ENCODE measurements at regions not wholly inside any gene's neighbourhood (a gene's known extent, or its start where the extent isn't known, plus 50 kb on each side); places are given as distances from the start of the nearest gene placed in this dataset.
"Not testable (repeated sequence)": the region's sequence is repeated elsewhere in the genome, so short reads cannot be mapped to it uniquely, and the experiment has no call there.

DNA sequence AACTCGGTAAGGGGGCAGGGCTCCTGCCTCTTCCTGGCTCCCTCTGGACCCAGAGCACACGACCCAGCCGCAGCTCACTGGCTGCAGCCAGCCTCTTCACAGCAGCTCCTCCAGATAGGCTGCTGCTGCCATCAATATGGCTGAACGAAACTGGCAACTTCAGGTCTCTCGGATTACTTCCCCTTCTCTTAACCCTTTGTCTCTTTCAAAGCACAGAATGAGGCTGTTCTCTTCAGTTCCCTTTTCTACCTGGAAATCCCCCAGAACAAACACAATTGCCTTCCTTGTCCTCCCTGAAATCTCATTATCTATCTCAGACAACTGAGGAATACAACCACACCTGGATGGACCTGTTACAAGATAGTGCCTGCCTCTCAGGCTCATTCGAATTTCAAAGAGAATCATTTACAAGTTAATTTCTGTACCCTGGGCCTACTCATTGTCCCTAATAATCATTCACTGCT, 193.4 kb upstream of the MBL2 start:
- intact Hi-C loops (cut with micrococcal nuclease) = no loop called here

DNA sequence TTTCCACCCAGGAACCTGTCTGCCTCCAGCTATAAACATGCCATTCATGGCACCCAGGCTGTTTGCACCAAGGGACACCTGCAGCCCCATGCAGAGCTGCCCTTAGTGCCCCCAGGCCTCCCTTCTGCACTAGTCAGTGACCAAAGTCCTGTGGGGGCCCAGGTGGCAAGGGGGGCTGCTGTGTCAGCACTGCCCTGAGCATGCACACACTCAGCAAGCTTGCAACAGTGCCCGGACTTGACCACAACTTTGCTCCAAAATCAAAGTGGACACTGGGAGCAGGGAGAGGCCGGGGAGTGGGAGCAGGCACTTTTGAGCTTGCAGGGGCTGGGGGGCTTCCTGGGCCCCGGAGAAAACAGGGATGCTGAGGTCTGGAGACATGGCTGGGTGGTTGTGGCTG, 192.9 kb upstream of the MBL2 start:
- intact Hi-C loops (cut with micrococcal nuclease) = no loop called here

DNA sequence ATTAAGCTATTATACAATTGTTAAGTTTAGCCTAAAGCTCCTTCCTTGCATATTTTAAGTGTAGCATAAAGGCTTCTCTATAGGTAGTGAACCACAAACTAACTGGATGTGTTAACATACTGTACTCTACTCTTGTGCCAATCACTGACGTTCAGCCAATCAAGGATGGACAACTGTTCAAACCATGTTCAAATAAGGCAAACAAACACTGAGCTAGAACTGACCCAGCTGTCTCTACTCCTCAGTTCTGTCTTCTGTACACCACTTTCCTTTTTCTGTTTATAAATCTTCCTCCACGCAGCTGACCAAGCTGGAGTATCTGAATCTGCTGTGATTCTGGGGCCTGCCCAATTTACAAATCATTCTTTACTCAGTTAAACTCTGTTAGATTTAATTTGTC, 188.7 kb upstream of the MBL2 start:
- intact Hi-C loops (cut with micrococcal nuclease) = no loop called here

DNA sequence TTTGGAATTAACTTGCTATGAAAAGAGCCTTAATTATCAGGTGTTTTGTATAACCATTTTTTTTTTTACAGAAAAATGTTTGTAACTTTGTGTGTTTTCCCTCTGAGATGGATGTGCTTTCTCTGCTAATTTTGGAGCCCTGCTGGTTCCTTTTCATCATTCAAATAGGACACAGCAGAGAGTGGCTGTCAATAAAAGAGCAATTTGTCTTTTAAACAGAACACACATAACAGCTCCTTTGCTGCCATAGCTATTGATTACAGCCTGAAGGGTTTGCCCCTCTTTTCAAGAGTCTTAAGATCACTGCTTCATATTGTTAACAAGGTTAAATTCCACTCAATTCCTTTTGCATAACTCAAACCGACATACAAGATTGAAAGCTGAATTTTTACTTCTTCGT, 187.2 kb upstream of the MBL2 start:
- intact Hi-C loops (cut with micrococcal nuclease) = no loop called here

DNA sequence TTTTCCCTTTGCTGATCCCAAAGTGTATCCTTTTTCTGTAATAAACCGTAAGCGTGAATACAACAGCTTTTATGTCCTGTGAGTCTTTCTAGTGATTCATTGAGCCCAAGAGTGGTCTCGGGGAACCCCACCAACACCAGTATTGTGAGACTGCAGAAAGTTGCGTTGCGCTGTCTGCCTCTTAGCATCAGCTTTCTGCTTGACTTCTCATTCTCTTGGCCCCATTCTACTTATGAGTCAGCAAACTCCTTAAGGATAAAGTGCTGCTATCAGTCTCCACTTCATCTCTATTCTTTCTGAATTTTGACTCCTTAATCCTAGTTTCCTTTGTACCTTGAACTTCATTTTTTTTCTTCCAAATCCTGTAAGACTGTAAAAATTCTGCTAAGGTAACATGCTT, 184.3 kb upstream of the MBL2 start:
- intact Hi-C loops (cut with micrococcal nuclease) = no loop called here

DNA sequence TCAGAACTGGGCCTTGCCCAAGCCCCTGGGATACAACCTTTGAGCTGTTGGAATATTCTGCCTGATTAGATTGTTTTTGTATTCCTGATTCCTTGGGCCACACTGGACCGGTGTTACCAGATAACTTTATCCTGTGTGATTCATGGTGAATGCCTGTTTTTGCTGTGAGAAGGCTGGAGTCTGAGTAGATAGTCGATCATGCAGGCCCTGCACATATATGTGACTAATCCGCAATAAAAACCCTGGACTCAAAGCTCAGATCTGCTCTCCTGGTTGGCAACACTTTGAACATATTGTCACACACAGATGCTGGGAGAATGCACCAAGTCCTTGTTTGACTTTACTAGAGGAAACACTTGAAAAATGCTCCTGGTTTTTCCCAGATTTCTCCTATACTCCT, 183.9 kb upstream of the MBL2 start:
- intact Hi-C loops (cut with micrococcal nuclease) = no loop called here

DNA sequence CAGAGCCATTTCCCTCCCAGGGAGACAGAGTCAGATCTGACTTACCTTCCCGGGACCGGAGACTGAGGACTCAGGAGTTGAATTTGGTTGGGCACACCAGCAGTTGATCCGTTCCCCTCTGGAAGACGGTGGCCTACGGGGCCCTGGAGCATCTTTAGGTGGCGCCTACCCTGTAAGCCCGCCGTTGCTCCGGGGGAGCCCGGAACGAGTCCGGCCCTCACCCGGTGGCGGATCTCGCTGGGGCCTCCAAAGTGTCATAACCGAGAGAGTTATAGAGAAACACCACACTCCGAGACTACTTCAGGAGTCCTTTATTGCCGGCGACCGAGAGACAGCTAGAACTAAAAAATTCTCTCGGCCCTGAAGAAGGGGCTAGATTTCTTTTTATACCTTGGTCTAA, 182.8 kb upstream of the MBL2 start:
- intact Hi-C loops (cut with micrococcal nuclease) = no loop called here

DNA sequence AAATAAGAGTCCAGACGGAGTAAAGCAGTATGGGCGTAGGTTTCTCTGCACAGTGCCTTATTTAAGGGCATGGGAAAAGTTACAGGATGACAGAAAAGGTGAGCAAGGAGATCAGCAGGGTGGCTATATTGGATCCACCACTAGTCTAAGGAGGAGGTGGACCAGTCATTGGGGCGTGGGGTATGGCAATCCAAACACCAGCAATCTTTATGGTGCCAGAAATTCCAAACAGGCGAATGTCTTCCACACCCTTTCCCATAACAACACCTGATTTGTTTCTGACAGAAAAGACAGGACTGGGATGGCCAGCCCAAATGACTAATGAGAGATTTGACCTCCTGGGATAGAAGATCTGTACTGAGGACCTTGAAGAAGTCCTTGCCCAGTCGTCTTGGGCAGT, 181.8 kb upstream of the MBL2 start:
- intact Hi-C loops (cut with micrococcal nuclease) = no loop called here

DNA sequence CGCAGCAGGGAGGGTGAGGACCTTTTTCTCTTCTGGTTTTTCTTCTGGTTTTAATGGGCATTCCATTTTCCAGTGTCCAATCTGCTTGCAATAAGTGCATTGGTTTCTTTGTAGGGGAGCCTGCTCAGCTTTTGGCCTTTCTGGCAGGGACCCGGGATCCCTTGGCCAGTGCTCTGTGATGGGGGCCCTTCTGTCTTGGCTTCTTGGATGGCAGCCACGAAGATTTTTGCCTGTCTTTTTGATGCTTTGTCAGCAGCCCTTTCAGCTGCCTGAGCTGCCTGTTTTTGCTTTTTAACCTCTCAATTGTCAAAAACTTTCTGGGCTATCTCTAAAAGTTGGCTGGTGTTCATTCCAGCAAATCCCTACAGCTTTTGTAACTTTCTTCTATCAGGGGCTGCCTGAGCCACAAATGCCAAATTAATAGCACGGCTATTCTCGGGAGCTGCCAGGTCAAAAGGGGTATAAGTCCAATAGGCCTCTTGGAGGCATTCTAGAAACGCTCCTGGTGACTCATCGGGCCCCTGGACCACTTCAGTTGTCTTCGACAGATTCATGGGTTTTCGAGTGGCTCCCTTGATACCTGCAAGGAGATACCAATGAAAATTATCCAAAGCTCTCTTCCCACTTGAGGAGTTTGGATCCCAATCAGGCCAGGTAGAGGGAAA, 179.9 kb upstream of the MBL2 start:
- intact Hi-C loops (cut with micrococcal nuclease) = no loop called here

DNA sequence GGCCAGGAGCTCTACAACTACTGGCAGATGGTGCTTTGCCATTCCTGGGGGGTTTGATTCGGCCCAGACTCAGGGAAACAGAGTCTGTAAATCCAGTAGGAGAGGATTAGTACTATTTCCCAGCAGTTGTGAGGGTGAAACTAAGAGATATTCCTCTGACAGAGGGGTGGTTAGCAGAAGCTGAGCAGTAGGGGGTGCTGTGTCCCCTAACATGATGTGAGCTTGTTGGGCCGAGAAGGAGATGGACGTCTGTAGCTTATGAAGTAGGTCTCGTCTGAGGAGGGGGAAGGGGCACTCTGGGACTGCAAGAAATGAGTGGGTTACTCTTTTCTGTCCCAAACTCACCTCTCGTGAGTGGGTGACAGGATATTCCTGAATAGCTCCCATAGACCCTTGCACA, 179.2 kb upstream of the MBL2 start:
- intact Hi-C loops (cut with micrococcal nuclease) = no loop called here

DNA sequence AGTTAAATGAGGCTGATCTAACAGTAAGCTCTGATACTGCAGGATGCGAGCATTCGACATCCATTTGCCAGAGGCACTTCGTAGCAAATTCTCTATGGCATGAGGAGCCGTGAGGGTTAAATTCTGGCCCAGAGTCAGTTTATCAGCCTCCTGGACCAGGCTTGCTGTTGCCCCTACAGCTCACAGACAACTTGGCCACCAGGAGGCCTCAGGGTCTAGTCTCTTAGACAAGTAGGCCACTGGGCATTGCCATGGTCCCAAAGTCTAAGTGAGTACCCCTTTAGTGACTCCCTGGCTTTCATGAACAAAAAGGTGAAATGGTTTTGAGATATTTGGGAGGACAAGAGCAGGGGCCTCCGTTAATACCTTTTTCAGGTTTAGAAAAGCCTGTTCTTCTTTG, 178.0 kb upstream of the MBL2 start:
- intact Hi-C loops (cut with micrococcal nuclease) = no loop called here

DNA sequence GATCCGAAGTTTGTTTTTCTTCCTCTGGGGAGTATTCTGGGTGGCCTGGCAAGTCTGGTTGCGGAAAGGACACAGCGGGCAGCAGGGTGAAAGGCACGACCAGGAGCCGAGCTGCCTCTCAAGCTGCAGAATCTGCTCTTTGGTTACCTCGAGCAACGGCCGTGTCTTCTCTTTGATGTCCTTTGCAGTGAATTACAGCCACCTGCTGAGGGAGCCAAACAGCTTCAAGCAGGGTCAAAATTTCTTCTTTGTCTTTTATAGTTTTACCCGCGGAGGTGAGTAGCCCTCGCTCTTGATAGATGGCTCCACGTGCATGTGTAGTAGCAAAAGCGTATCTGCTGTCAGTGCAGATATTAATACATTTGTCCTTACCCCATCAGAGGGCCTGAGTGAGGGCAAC, 177.3 kb upstream of the MBL2 start:
- intact Hi-C loops (cut with micrococcal nuclease) = no loop called here

DNA sequence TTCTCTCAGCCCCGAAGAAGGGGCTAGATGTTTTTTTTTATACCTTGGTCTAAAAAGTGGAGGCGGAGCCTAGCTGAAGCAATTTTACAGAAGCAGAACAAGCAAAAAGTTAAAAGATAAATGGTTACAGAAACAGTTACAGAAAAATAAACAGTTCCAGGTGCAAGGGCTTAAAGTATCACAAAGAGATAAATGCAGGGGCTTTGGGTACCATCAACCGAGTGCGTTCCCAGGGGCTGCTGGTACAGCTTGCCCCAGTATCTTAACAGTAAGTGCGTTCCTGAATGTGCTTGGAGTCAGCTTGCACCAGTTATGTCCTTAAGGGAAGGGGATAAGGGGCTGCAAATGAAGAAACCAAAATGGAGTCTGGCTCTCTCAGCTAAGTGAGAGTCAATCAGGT, 173.9 kb upstream of the MBL2 start:
- intact Hi-C loops (cut with micrococcal nuclease) = no loop called here

DNA sequence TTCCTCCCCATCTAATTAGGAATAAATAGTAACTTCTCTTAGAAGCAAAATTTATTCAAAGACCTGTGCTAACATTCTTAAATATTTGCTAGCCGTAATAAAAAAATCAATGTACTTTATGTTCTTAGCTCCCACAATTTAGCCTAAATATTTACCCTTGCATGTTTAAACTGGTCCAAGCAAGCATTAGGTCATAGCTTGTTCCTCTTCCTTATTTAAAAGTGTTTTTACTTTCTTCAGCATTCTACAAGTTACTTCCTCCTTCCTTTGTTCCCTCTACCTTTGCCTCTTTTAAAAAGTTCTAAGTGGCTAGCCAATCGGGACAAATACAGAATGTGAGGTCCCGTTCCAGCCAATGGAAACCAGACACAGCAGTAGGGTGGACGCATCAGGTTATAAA, 172.9 kb upstream of the MBL2 start:
- intact Hi-C loops (cut with micrococcal nuclease) = not testable (repeated sequence)

DNA sequence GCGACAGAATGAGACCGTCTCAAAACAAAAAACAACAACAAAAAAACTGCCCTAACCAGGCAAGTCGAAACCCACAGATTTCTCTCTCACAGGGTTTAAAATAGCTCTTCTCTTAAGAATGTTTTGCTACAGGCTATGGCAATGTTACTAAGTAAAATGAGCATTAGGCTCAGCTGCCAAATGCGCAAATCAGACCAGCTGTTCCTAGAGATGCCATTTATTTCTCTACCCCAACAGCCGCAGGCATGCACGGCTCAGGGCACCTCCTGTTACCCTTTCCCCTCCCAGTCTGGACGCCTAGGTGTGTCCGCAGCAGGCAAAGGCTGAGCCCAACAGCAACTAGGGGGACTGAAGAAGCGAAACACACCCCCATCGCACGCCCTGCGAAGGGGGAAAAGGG, 168.3 kb upstream of the MBL2 start:
- intact Hi-C loops (cut with micrococcal nuclease) = no loop called here

DNA sequence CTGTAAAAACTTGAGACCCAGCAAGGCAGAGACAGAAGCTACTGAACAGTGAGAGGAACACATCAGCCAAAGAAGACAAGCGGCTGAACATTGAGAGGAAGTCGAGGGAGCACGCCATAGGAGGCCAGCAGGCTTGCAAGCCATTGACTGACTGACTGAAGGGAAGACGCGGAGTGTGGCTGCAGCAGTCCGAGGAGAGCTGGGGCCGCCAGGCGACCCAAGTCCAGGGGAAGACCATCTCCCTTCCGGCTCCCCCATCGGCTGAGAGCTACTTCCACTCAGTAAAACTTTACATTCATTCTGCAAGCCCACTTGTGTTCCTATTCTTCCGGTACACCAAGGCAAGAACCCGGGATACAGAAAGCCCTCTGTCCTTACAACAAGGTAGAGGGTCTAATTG, 167.3 kb upstream of the MBL2 start:
- intact Hi-C loops (cut with micrococcal nuclease) = no loop called here

DNA sequence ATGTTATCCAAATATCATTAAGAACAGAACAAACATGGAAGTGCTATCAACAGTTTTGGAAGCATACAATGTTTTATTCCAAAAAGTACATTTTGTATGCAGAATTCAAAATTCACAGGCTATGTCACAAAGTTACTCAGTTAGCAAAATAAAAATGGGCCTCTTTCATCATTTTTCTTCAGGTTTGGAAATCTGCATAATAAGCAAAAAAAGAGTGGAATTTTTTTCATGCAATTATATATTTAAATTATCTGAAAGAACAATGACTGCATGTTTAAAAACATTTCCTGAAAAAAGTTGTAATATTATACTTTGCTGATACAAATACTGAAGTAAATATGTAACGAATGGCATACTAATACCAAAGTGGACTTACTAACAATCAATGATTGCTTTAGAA, 161.2 kb upstream of the MBL2 start:
- intact Hi-C loops (cut with micrococcal nuclease) = no loop called here

DNA sequence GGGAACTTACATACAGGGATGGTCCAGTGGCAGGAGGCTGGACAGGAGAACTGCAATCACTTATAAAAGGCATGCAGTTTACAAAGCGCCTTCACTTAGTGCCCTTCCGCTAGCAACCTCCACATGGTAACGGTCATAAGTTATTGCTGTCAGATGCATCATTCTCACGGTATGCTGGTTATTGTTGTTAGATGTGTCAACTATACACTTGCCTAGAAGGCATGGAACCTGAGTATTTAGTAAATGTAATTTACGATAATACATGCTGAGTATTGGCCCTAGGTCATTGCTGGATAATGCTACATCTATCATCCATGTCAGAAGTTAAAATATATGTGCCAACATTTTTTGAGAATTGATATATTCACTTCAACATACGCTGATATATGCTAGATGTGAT, 155.1 kb upstream of the MBL2 start:
- intact Hi-C loops (cut with micrococcal nuclease) = no loop called here

DNA sequence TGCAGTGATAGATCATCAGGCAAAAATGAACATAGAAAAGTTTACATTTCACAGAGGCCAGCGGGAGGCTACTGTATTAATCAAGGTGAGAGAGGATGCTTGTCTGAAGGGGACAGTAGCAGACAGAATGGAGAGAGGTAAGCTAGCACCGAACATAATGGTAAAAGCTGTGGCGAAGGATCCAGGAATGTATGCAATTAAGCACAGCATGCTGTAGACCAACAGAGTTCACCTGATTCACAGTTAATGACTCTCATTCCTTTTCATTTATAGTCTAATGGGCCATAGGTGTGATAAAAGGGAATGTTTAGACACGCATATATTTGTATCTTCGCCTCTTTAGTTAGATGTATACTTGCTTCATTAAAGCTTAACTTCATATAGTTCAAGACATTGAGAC, 150.9 kb upstream of the MBL2 start:
- intact Hi-C loops (cut with micrococcal nuclease) = no loop called here

DNA sequence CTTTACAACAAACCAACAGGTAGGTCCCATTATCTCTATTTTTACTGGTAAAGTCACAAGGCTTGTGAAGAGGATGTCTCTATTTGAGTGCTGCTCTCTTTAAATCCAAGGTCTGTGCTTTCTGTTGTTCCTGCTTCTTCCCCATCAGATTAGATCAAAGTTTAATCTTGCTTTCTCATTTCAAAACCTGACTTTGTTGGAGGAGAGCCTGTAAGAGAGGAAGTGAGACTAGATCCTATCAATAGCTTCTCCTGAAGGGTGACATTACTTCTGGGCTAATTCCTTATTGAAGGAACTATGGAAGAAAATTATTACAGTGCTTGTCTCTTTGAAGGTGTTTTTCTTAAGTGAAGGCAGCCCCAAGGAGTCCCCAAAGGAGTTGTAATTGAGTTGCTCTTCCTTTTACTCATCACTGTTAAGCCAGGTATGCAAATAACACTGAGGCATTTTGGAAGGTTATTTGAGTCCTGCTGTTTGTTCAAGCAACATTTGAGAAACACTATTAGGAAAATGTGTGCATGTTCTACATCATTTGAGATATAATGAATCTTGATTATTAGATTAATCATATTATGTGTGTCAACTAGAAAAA, 146.2 kb upstream of the MBL2 start:
- intact Hi-C loops (cut with micrococcal nuclease) = no loop called here

DNA sequence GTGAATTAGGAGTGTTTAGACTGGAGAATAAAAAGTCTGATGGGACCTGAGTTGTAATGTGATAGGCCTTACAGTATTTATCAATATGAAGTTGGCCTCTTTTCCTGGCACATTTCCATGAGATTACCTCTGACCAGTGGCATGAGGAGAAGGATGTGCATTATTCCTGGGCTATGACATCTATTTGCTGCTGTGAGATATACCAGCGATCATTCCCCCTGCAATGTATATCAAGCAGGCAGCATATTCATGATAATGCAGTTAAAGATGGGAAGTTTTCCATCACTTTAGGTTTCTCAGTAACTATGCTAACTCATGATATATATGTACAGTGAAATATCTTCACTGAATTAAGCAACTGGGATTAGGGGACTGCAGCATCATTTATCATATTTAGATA, 142.8 kb upstream of the MBL2 start:
- intact Hi-C loops (cut with micrococcal nuclease) = no loop called here

DNA sequence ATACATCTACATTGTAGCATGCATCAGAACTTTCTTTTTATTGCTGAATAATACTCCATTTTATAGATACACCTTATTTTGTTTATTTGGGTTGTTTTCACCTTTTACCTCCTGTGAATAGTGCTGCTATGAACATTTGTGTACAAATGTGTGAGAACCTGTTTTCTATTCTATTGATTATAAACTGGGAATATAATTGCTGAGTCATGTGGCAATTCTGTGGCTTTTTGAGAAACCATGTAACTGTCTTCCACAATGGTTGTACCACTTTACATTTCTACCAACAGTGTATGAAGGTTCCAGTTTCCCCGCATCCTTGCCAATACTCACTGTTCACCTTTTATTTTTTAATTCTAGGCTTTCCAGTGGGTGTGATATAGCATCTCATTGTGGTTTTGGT, 138.6 kb upstream of the MBL2 start:
- intact Hi-C loops (cut with micrococcal nuclease) = no loop called here

DNA sequence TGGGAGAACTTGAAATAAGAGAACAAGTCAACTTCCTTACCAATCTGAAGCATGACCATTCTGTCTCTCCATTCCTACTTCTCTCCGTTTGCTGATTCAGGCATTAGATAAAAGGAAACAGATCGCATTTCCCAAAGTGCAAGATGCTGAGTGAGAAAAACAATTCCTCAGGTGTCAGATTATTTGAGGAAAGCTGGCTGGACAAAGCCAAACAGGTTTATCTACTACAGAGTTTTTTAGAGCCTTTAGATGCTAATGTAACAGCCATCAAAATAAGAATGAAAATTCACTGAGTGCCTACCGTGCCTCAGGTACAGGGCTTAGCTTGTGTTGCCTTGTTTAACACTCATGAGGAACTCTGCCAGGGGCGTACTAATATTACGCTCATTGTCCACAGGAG, 135.9 kb upstream of the MBL2 start:
- intact Hi-C loops (cut with micrococcal nuclease) = no loop called here

DNA sequence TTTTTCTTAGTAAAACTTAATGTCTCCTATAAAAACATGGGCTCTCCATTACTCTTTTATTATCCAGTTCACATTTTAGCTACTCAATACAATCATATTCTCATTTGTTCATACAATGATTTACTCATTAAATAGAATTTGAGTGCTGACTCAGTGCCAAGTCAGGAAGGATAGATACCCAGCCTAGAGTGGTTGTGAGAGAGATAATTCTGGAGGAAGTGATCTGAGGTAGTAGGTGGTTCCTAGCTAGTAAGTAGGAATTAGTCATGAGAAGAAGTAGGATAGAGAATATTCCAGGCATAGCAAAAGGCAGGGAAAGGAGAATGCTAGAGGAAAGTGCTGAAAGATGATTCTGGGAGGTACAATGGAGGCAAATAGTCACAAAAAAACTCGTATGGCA, 133.5 kb upstream of the MBL2 start:
- intact Hi-C loops (cut with micrococcal nuclease) = no loop called here

Data from T-helper 2 cell treated with Interferon-gamma antibody and Interleukin-4, amounts not matched to agents 100 ng/mL and 5 ng/mL, for 36 hours (primary cell).